ENCODE measurements at regions not wholly inside any gene's neighbourhood (a gene's known extent, or its start where the extent isn't known, plus 50 kb on each side); places are given as distances from the start of the nearest gene placed in this dataset.

- DNase-seq: no peak
Observed at GRCh38 chr3:117096549-117096948, 387.0 kb downstream of the TUSC7 start.

- DNase-seq: no peak
Observed at GRCh38 chr3:117097351-117097750, 387.8 kb downstream of the TUSC7 start.

GRCh38 chr3:117101697-117102096 lies 392.1 kb downstream of the TUSC7 start:
- no peak for DNase-seq

- no peak for DNase-seq
Observed at GRCh38 chr3:117102426-117102825, 392.8 kb downstream of the TUSC7 start.

- DNase-seq: no peak
Observed at GRCh38 chr3:117103675-117104074, 394.1 kb downstream of the TUSC7 start.

GRCh38 chr3:117104381-117104780 lies 394.8 kb downstream of the TUSC7 start:
- no peak for DNase-seq

- DNase-seq: no peak
Observed at GRCh38 chr3:117104792-117105191, 395.2 kb downstream of the TUSC7 start.

GRCh38 chr3:117105686-117106085 lies 396.1 kb downstream of the TUSC7 start:
- DNase-seq: no peak

- DNase-seq: no peak
Observed at GRCh38 chr3:117106396-117106795, 396.8 kb downstream of the TUSC7 start.

GRCh38 chr3:117107946-117108345 lies 398.4 kb downstream of the TUSC7 start:
- DNase-seq: no peak

GRCh38 chr3:117109178-117109577 lies 399.6 kb downstream of the TUSC7 start:
- DNase-seq: no peak

- no peak for DNase-seq
Observed at GRCh38 chr3:117114517-117115265, 405.1 kb downstream of the TUSC7 start.

GRCh38 chr3:117117188-117117936 lies 407.8 kb downstream of the TUSC7 start:
- DNase-seq: no peak

GRCh38 chr3:117118604-117119003 lies 409.0 kb downstream of the TUSC7 start:
- no peak for DNase-seq

- no peak for DNase-seq
Observed at GRCh38 chr3:117120014-117120413, 410.4 kb downstream of the TUSC7 start.

- DNase-seq: no peak
Observed at GRCh38 chr3:117122609-117123008, 413.0 kb downstream of the TUSC7 start.

- DNase-seq: no peak
Observed at GRCh38 chr3:117126460-117126859, 416.9 kb downstream of the TUSC7 start.

GRCh38 chr3:117126946-117127546 lies 417.5 kb downstream of the TUSC7 start:
- DNase-seq: no peak

GRCh38 chr3:117128133-117128532 lies 418.6 kb downstream of the TUSC7 start:
- no peak for DNase-seq

- DNase-seq: no peak
Observed at GRCh38 chr3:117128872-117129271, 419.3 kb downstream of the TUSC7 start.

GRCh38 chr3:117129516-117129915 lies 419.9 kb downstream of the TUSC7 start:
- no peak for DNase-seq

GRCh38 chr3:117130222-117130621 lies 420.6 kb downstream of the TUSC7 start:
- DNase-seq: no peak

GRCh38 chr3:117131259-117131658 lies 421.7 kb downstream of the TUSC7 start:
- DNase-seq: no peak

- no peak for DNase-seq
Observed at GRCh38 chr3:117133066-117133465, 423.5 kb downstream of the TUSC7 start.
